Adrenal gland (tissue), 9 donors: ENCODE measurements at regions not wholly inside any gene's neighbourhood (a gene's known extent, or its start where the extent isn't known, plus 50 kb on each side); places are given as distances from the start of the nearest gene placed in this dataset.

Experiments
- DNase-seq, 7 donors: peaks; one replicate each; pipeline ENCODE4 v3.0.0-alpha.2; 2019 to 2020
- H3K27ac ChIP-seq, 5 donors: fragments of 200-600 bp; sonication (generic) in 4 of 5; 1 replicate in 3 of 5; 2 replicates in 2 of 5; pipeline versions ENCODE4 v1.5.1 to v1.8.0; 2016 to 2020; ENCODE audit warnings: mild to moderate bottlenecking in 1 of 5
- H3K27me3 ChIP-seq: fragments of 200-600 bp; 2 replicates; pipeline ENCODE4 v1.8.0; 2021
- H3K36me3 ChIP-seq, 2 donors: fragments of 200-600 bp; replicated peaks in 1 of 2; 1 replicate in 1 of 2; 2 replicates in 1 of 2; pipeline versions ENCODE4 v1.5.1 to v1.8.0; 2018 to 2022
- H3K4me1 ChIP-seq, 2 donors: fragments of 200-600 bp; replicated peaks in 1 of 2; 1 replicate in 1 of 2; 2 replicates in 1 of 2; pipeline versions ENCODE4 v1.5.1 to v1.8.0; 2018 to 2021
- H3K4me3 ChIP-seq, 4 donors: fragments of 200-600 bp; sonication (generic) in 3 of 4; one replicate each; pipeline ENCODE4 v1.5.1; 2016 to 2018
- H3K9me3 ChIP-seq, 3 donors: fragments of 200-600 bp; sonication (generic) in 1 of 3; replicated peaks in 1 of 3; 1 replicate in 2 of 3; 2 replicates in 1 of 3; pipeline versions ENCODE4 v1.5.1 to v1.8.0; 2016 to 2021
- CTCF ChIP-seq, 6 experiments: fragments of 450-650 bp in 4 of 6; fragments of 200-600 bp in 2 of 6; sonication (generic) in 1 of 6; IDR thresholded peaks; 1 replicate in 5 of 6; 2 replicates in 1 of 6; pipeline versions ENCODE4 v1.5.1 to v1.8.0; 2016 to 2021; ENCODE audit warnings: antibody characterized with exemption in 6 of 6, mild to moderate bottlenecking in 2 of 6, moderate library complexity in 1 of 6
- POLR2A ChIP-seq, 2 donors: fragments of 450-650 bp; IDR thresholded peaks; one replicate each; pipeline ENCODE4 v1.6.1; 2017; ENCODE audit warnings: antibody characterized with exemption in 2 of 2, mild to moderate bottlenecking in 2 of 2, moderate library complexity in 1 of 2
- WGBS, 4 donors: extraction: QIAGEN DNeasy Blood & Tissue Kit in 2 of 4; methylation state at CpG; one replicate each; pipeline versions ENCODE4 v1.1.5 to v1.1.7; 2013 to 2017; 5-methylcytosine and 5-hydroxymethylcytosine counted together
- intact Hi-C, 2 donors: fragments of 100-400 bp; cut with DNase I; formaldehyde crosslinking; loops; one replicate each; pipeline versions ENCODE4 v1.14.1 to v1.15.0; 2022 to 2023
- donor health status: healthy with polysubstance abuse.
- donor health status: Bipolar disorder and iron deficiency.
- donor health status: DM: yes; HTN: yes; CAD: no.
- donor health status: DM: no; HTN: no; CAD: no.
- donor health status: DM: no; HTN: no; CAD: no.

GRCh38 chr7:17619196-17619818 lies 320.9 kb downstream of the AHR start:
- intact Hi-C loops: no loop called here
- no peak overlapping the region for H3K4me3 ChIP-seq
- TF ChIP-seq POLR2A (IDR thresholded peaks at IDR 0.05) (no peak), CTCF (IDR thresholded peaks at IDR 0.05) (no peak)
- no peaks in the 10 kb centered on the region for H3K9me3 ChIP-seq
- H3K4me1 ChIP-seq: peaks cover 0 to 6% of the 10 kb centered on the region in 2 donors
- no peaks in the 10 kb centered on the region for H3K27me3 ChIP-seq
- 91 to 97% (median 94%) methylated on average over 5 of the region's 5 CpGs for WGBS, 4 donors
- no peak for DNase-seq
- no peaks in the 10 kb centered on the region for H3K36me3 ChIP-seq
- no peak overlapping the region for H3K27ac ChIP-seq

DNA sequence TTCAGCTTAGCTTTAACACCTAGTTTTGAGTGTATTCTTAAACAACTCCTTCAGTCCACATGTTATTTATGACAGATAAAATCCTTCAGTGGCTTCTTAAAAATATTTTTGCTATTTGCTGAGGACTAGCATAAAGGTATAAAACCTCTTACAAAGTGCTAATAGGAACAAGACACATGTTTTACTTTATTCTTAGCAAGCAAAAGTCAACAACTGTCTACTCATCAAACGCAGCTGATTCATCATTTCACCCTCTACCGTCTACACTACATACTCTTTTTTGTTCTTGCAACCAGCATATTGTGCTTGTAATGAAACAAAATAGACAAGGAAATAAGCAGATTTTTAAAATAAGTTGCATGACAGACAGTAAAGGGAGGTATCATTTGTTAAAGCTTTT lies 319.7 kb downstream of the SNX13 start:
- Histone ChIP-seq H3K27ac (no peak overlapping the region), H3K4me3 (no peak overlapping the region), H3K36me3 (no peaks in the 10 kb centered on the region), H3K9me3 (no peaks in the 10 kb centered on the region), H3K4me1 (peaks cover 0 to 10% of the 10 kb centered on the region in 2 donors), H3K27me3 (no peaks in the 10 kb centered on the region)
- intact Hi-C loops: no loop called here
- TF ChIP-seq POLR2A (IDR thresholded peaks at IDR 0.05) (no peak), CTCF (IDR thresholded peaks at IDR 0.05) (no peak)
- DNase-seq: no peak
- WGBS, 4 donors: 66 to 91% (median 75%) methylated on average over 2 of the region's 2 CpGs

GRCh38 chr7:17622451-17622850 lies 317.8 kb downstream of the SNX13 start:
- 80 to 91% (median 88%) methylated on average over 2 of the region's 2 CpGs for WGBS, 4 donors
- H3K27me3 ChIP-seq: no peaks in the 10 kb centered on the region
- TF ChIP-seq CTCF (IDR thresholded peaks at IDR 0.05): no peak
- TF ChIP-seq POLR2A (IDR thresholded peaks at IDR 0.05): no peak

DNA sequence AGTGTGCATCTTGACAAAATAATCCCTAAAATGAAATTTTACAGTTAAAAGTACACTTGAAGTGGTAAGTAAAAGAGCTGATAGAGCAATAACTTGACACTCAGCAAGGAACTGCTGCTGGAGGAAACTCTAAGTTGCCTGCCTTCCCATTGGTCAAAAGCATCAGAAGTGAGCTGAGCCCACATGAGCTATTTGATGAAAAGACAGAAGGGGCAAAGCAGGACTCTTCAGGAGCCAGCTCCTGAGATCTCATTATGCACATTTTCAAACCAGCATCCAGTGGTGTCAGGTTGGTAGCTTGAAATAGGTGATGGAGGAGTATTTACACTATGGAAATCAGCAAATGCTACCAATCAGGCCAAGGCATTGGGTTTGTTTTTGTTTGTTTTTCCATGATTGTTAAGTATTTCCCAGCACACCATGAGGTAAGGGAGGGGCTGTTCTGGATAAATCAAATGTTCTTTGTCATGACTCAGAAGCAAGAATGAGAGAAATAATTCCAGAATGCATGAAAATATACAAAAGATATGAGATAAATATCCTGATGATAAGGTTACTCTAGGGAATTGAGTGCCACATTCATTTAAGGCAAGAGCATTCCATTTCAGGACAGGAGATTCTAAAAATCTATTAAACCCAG lies 316.6 kb downstream of the SNX13 start:
- Histone ChIP-seq H3K9me3 (no peaks in the 10 kb centered on the region), H3K27ac (no peak overlapping the region), H3K4me3 (no peak overlapping the region), H3K4me1 (peaks cover 0 to 10% of the 10 kb centered on the region in 2 donors), H3K36me3 (no peaks in the 10 kb centered on the region), H3K27me3 (no peaks in the 10 kb centered on the region)
- no peak for DNase-seq
- intact Hi-C loops: no loop called here
- no peak for TF ChIP-seq POLR2A (IDR thresholded peaks at IDR 0.05)
- no peak for TF ChIP-seq CTCF (IDR thresholded peaks at IDR 0.05)

More at GRCh38 chr7:17622451-17622850, 317.8 kb downstream of the SNX13 start:
- H3K9me3 ChIP-seq: no peaks in the 10 kb centered on the region
- intact Hi-C loops: no loop called here
- peaks cover 0 to 10% of the 10 kb centered on the region in 2 donors for H3K4me1 ChIP-seq
- no peak overlapping the region for H3K27ac ChIP-seq
- no peaks in the 10 kb centered on the region for H3K36me3 ChIP-seq
- no peak for DNase-seq
- no peak overlapping the region for H3K4me3 ChIP-seq
